Kidney (tissue), 13 donors: ENCODE measurements at regions not wholly inside any gene's neighbourhood (a gene's known extent, or its start where the extent isn't known, plus 50 kb on each side); places are given as distances from the start of the nearest gene placed in this dataset.

Source experiments
- DNase-seq, 5 donors: peaks; one replicate each; pipeline ENCODE4 v3.0.0-alpha.2; 2013 to 2020
- FAIRE-seq: peaks from 2 replicates; lab custom pipeline; 2012; peaks lifted over from hg19 to GRCh38; lab: Jason Lieb, UNC
- H3K27ac ChIP-seq, 2 donors: one replicate each; pipeline ENCODE4 v1.7.0; 2013; ENCODE audit warnings: low read depth in 2 of 2, low read length in 2 of 2, inconsistent platforms in 1 of 2
- H3K27me3 ChIP-seq: one replicate; pipeline ENCODE4 v1.7.1; 2013; ENCODE audit warnings: low read length, inconsistent platforms; ENCODE audit not compliant: control insufficient read depth, insufficient read depth
- H3K36me3 ChIP-seq, 3 donors: one replicate each; pipeline versions ENCODE4 v1.7.0 to v1.7.1; 2013; ENCODE audit warnings: low read length in 3 of 3, control low read depth in 1 of 3, inconsistent platforms in 1 of 3; ENCODE audit not compliant: insufficient read depth in 3 of 3, control insufficient read depth in 2 of 3
- H3K4me1 ChIP-seq, 3 donors: one replicate each; pipeline versions ENCODE4 v1.7.0 to v1.7.1; 2013; ENCODE audit warnings: low read length in 3 of 3, inconsistent platforms in 1 of 3, low read depth in 1 of 3; ENCODE audit not compliant: control insufficient read depth in 2 of 3, insufficient read depth in 2 of 3
- H3K4me3 ChIP-seq, 3 donors: one replicate each; pipeline versions ENCODE4 v1.7.0 to v1.8.1; 2013; ENCODE audit warnings: low read length in 3 of 3, control low read depth in 1 of 3, inconsistent platforms in 1 of 3
- H3K9ac ChIP-seq, 3 donors: one replicate each; pipeline versions ENCODE4 v1.7.0 to v1.7.1; 2013; ENCODE audit warnings: low read length in 3 of 3, control low read depth in 1 of 3, inconsistent platforms in 1 of 3
- H3K9me3 ChIP-seq, 3 donors: one replicate each; pipeline versions ENCODE4 v1.7.0 to v1.7.1; 2013; ENCODE audit warnings: low read length in 3 of 3, control low read depth in 1 of 3, inconsistent platforms in 1 of 3; ENCODE audit not compliant: control insufficient read depth in 2 of 3, insufficient read depth in 1 of 3
- intact Hi-C: fragments of 100-400 bp; cut with DNase I; formaldehyde crosslinking; loops from one replicate; pipeline ENCODE4 v1.11.1; 2022
- TF ChIP-seq, protein P1 (sequence below): IDR thresholded peaks from 3 replicates; pipeline ENCODE4 v1.5.1; 2012; ENCODE audit warnings: mild to moderate bottlenecking, moderate library complexity, borderline replicate concordance; ENCODE audit not compliant: insufficient read depth; ENCODE audit errors: extremely low read depth
- donor health status: control.
- donor health status: control.
- donor health status: control.
- donor health status: control.
- donor health status: control.
- donor health status: DM: yes; HTN: yes; CAD: no.
- donor health status: Normal renal cell carcinoma (clear cell type).

DNA sequence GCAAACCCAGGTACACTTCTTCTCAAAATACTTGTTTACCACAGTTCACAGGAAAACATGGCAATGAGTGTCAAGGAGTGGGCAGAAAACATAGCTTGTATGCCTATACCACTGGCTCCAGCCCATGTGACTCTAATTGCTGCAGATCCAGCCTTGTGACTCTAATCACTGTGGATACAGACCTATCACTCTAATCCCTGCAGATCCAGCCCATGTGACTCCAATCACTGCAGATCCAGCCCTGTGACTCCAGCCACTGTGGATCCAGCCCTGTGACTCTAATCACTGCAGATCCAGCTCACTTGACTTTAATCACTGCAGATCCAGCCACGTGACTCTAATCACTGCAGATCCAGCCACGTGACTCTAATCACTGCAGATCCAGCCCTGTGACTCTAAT, 366.3 kb upstream of the IRX4 start:
- Histone ChIP-seq H3K4me3 (no peak overlapping the region), H3K9me3 (no peaks in the 10 kb centered on the region), H3K27me3 (peaks cover 9% of the 10 kb centered on the region), H3K4me1 (no peaks in the 10 kb centered on the region), H3K27ac (no peak overlapping the region), H3K9ac (no peak overlapping the region), H3K36me3 (no peaks in the 10 kb centered on the region)
- TF ChIP-seq, protein P1, sequence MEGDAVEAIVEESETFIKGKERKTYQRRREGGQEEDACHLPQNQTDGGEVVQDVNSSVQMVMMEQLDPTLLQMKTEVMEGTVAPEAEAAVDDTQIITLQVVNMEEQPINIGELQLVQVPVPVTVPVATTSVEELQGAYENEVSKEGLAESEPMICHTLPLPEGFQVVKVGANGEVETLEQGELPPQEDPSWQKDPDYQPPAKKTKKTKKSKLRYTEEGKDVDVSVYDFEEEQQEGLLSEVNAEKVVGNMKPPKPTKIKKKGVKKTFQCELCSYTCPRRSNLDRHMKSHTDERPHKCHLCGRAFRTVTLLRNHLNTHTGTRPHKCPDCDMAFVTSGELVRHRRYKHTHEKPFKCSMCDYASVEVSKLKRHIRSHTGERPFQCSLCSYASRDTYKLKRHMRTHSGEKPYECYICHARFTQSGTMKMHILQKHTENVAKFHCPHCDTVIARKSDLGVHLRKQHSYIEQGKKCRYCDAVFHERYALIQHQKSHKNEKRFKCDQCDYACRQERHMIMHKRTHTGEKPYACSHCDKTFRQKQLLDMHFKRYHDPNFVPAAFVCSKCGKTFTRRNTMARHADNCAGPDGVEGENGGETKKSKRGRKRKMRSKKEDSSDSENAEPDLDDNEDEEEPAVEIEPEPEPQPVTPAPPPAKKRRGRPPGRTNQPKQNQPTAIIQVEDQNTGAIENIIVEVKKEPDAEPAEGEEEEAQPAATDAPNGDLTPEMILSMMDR: no peak
- FAIRE-seq (no peak), DNase-seq (no peak)
- intact Hi-C loops: no loop called here

DNA sequence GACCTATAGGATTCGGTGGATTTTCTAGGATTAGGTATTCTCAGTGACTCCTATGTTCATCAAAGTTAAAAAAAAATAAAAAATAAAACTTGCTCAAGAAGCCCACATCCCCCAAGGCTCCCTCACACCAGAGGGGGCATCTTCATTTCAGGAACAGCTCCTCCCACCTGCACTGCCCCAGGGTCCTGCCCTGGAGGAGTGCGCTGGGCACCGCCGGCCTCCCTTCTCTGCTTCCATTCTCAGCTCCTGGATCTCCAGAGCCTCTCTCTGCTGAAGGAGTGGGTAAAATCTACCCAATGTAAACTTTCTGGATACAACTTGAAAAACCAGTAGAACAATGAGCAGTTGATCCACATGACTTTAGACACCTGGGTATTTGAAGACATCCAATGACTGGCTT, 359.8 kb upstream of the IRX4 start:
- Histone ChIP-seq H3K9me3 (no peaks in the 10 kb centered on the region), H3K4me3 (no peak overlapping the region), H3K36me3 (no peaks in the 10 kb centered on the region), H3K4me1 (no peaks in the 10 kb centered on the region), H3K9ac (no peak overlapping the region), H3K27me3 (no peaks in the 10 kb centered on the region), H3K27ac (no peak overlapping the region)
- TF ChIP-seq, protein P1: no peak
- FAIRE-seq: no peak
- intact Hi-C loops: no loop called here
- DNase-seq: no peak

DNA sequence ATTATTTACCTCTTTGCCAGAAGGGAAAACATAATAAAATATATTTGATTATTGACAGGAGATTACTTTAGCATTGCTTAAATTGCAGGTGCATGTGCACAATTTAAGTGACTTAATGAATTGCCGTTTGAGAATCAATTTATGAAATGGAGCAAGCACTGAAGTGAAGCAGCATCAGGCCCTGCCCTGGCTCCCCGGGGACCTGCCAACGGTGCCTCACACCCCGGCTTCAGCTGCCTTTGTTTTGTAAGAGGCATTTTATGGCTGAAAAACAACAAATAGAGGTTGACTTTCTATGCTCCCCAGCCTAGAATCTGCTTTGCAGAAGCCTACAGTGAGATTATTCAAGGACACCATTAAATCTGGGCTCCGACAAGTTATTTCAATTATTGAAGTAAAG, 359.1 kb upstream of the IRX4 start:
- H3K9me3 ChIP-seq: peaks cover 0 to 6% (median 0%) of the 10 kb centered on the region in 3 donors
- FAIRE-seq: no peak

More for the DNA sequence above, 359.1 kb upstream of the IRX4 start:
- Histone ChIP-seq H3K27ac (no peak overlapping the region), H3K4me3 (no peak overlapping the region), H3K9ac (no peak overlapping the region), H3K36me3 (no peaks in the 10 kb centered on the region), H3K4me1 (no peaks in the 10 kb centered on the region), H3K27me3 (no peaks in the 10 kb centered on the region)
- DNase-seq: no peak
- intact Hi-C loops: no loop called here
- TF ChIP-seq, protein P1: no peak
